GM12878 (cell line): ENCODE measurements at regions not wholly inside any gene's neighbourhood (a gene's known extent, or its start where the extent isn't known, plus 50 kb on each side); places are given as distances from the start of the nearest gene placed in this dataset.

Experiments used
- ATAC-seq: fragments of 200-7000 bp; cut with Tn5 transposase; 3 replicates; pipeline ENCODE4 v1.9.1; 2020; ENCODE audit warnings: mild to moderate bottlenecking, moderate library complexity
- BruUV-seq: library from RNA; stranded (reverse); fragments of 400-500 nt; replicated peaks from 2 replicates; lab custom pipeline; 2021; lab: Mats Ljungman, UMichigan
- CTCF ChIA-PET: fragments of 300-600 bp; sonication (Branson Sonifier 250); formaldehyde crosslinking; extraction: SDS; loops from one replicate; lab custom pipeline; 2021; ENCODE audit warnings: inconsistent platforms; lab: Yijun Ruan, JAX
- POLR2A ChIA-PET: fragments of 350-600 bp; formaldehyde crosslinking; extraction: SDS; loops from one replicate; lab custom pipeline; 2021; ENCODE audit warnings: inconsistent platforms; lab: Charles Lee
- RAD21 ChIA-PET: fragments of 300-600 bp; sonication (Branson Sonifier 250); formaldehyde crosslinking; loops from one replicate; lab custom pipeline; 2023; ENCODE audit warnings: antibody characterized with exemption; ENCODE audit not compliant: unreplicated experiment; lab: Charles Lee
- SMC1A ChIA-PET: fragments of 300-600 bp; sonication (Branson Sonifier 250); formaldehyde crosslinking; loops from one replicate; lab custom pipeline; 2023; ENCODE audit not compliant: unreplicated experiment, uncharacterized antibody; lab: Charles Lee
- DNase-seq: peaks from one replicate; pipeline ENCODE4 v3.0.0-alpha.2; 2011; ENCODE audit warnings: low read depth, low spot score
- FAIRE-seq: peaks from 3 replicates; lab custom pipeline; 2011; peaks lifted over from hg19 to GRCh38; lab: Jason Lieb, UNC
- H2AFZ ChIP-seq: 2 replicates; pipeline ENCODE4 v1.6.0; 2011; ENCODE audit warnings: low read depth, low read length, control low read depth; ENCODE audit not compliant: control insufficient read depth
- H3K27ac ChIP-seq: 2 replicates; pipeline ENCODE4 v1.5.1; 2011; ENCODE audit warnings: control low read depth; ENCODE audit not compliant: control insufficient read depth, insufficient read depth
- H3K27me3 ChIP-seq, 2 experiments: replicated peaks in 1 of 2; 2 replicates each; pipeline versions ENCODE4 v1.6.0 to v1.6.1; 2011; ENCODE audit warnings: low read length in 1 of 2; ENCODE audit not compliant: control insufficient read depth in 2 of 2, insufficient read depth in 2 of 2
- H3K36me3 ChIP-seq, 2 experiments: 2 replicates each; pipeline ENCODE4 v1.5.1; 2011; ENCODE audit warnings: low read length in 1 of 2; ENCODE audit not compliant: control insufficient read depth in 2 of 2, insufficient read depth in 2 of 2
- H3K4me1 ChIP-seq: 2 replicates; pipeline ENCODE4 v1.6.1; 2011; ENCODE audit warnings: mild to moderate bottlenecking, low read length, moderate library complexity, mixed read lengths; ENCODE audit not compliant: control insufficient read depth, insufficient read depth
- H3K4me2 ChIP-seq: 2 replicates; pipeline ENCODE4 v1.6.0; 2011; ENCODE audit warnings: control low read depth; ENCODE audit not compliant: control insufficient read depth, insufficient read depth
- H3K4me3 ChIP-seq: fragments of 200-600 bp; sonication (generic); 2 replicates; pipeline ENCODE4 v1.5.1; 2016
- H3K79me2 ChIP-seq: 2 replicates; pipeline ENCODE4 v1.6.0; 2011; ENCODE audit warnings: low read length; ENCODE audit not compliant: control insufficient read depth, insufficient read depth
- H3K9ac ChIP-seq: 2 replicates; pipeline ENCODE4 v1.8.0; 2011; ENCODE audit warnings: low read length, control low read depth, mixed read lengths; ENCODE audit not compliant: control insufficient read depth, insufficient read depth
- H3K9me3 ChIP-seq: replicated peaks from 3 replicates; pipeline ENCODE4 v1.5.1; 2011; ENCODE audit warnings: mild to moderate bottlenecking, low read length; ENCODE audit not compliant: control insufficient read depth, insufficient read depth
- H4K20me1 ChIP-seq: 2 replicates; pipeline ENCODE4 v1.6.0; 2011; ENCODE audit not compliant: control insufficient read depth, insufficient read depth
- CBX3 ChIP-seq: fragments of 200-600 bp; sonication (generic); IDR thresholded peaks from 2 replicates; pipeline ENCODE4 v1.6.1; 2016; ENCODE audit warnings: low read depth, borderline replicate concordance
- FOS ChIP-seq: IDR thresholded peaks from 3 replicates; pipeline ENCODE4 v1.6.1; 2011; ENCODE audit warnings: borderline replicate concordance; ENCODE audit not compliant: insufficient read length; ENCODE audit errors: extremely low read depth
- IKZF2 ChIP-seq, 2 experiments: fragments of 450-650 bp; IDR thresholded peaks; 2 replicates each; pipeline ENCODE4 v1.6.1; 2017; ENCODE audit warnings: mild to moderate bottlenecking in 2 of 2, moderate library complexity in 2 of 2
- NRF1 ChIP-seq: conservative IDR thresholded peaks from 2 replicates; pipeline ENCODE4 v1.6.1; 2011; ENCODE audit warnings: mild to moderate bottlenecking, low read depth, low read length, improper control_type of control experiment
- RFX5 ChIP-seq: IDR thresholded peaks from 2 replicates; pipeline ENCODE4 v1.6.1; 2011; ENCODE audit warnings: low read depth, low read length, improper control_type of control experiment
- SMARCA5 ChIP-seq: fragments of 450-650 bp; IDR thresholded peaks from 2 replicates; pipeline ENCODE4 v1.6.1; 2017; ENCODE audit warnings: mild to moderate bottlenecking
- SUZ12 ChIP-seq: fragments of 200-600 bp; sonication (generic); IDR thresholded peaks from one replicate; pipeline ENCODE4 v1.6.1; 2018; ENCODE audit warnings: antibody characterized with exemption, mild to moderate bottlenecking; ENCODE audit not compliant: unreplicated experiment
- WGBS: methylation state at CpG from one replicate; pipeline ENCODE4 v1.1.6; 2016; ENCODE audit warnings: low lambda C conversion rate; ENCODE audit not compliant: insufficient replicate concordance, insufficient coverage; ENCODE audit errors: missing lambda C conversion rate; 5-methylcytosine and 5-hydroxymethylcytosine counted together
- in situ Hi-C: fragments of 300-500 bp; cut with MboI; formaldehyde crosslinking; loops from 9 replicates; pipeline ENCODE4 v1.14.3; 2018; ENCODE audit warnings: mixed read lengths
- intact Hi-C: fragments of 100-400 bp; cut with micrococcal nuclease; formaldehyde crosslinking; loops from one replicate; pipeline ENCODE4 v1.14.2; 2022; ENCODE audit not compliant: unreplicated experiment
- TF ChIP-seq, protein P1 (sequence below): fragments of 450-650 bp; IDR thresholded peaks from 2 replicates; pipeline ENCODE4 v1.6.1; 2017; ENCODE audit warnings: mild to moderate bottlenecking, low read depth, inconsistent platforms; ENCODE audit not compliant: poor library complexity, severe bottlenecking
- TF ChIP-seq, protein P2 (sequence below): fragments of 450-650 bp; IDR thresholded peaks from 2 replicates; pipeline ENCODE4 v1.6.1; 2016; ENCODE audit warnings: mild to moderate bottlenecking, moderate library complexity, borderline replicate concordance

DNA sequence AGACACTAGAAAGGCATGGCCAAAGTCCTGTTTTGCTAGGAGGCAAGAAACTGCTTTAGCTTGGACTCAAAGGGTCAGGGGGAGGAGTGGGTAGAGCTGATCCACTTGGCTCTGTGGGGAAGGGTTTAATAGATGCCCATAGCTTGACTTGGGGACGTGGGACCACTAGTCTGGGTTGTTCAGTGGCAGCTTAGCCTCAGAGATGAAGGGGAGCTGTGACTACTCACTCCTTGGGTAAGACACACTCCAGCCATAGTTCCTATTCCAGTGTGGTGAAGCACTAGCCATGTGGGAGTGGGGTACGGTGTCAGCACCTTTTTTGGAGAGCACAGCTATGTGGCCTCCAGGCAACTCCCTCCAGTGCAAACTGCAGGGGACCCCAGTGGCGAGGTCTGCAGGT lies 257.3 kb downstream of the TMEM121 start:
- no peak overlapping the region for H3K9ac ChIP-seq
- H3K4me3 ChIP-seq: no peak overlapping the region
- no peak for DNase-seq
- no peaks in the 10 kb centered on the region for H3K36me3 ChIP-seq
- no peaks in the 10 kb centered on the region for H3K27me3 ChIP-seq
- no peak overlapping the region for H2AFZ ChIP-seq
- no CpG with 5 or more reads among the region's 3 CpGs for WGBS
- H3K79me2 ChIP-seq: no peaks in the 10 kb centered on the region
- no peak overlapping the region for H3K27ac ChIP-seq
- no peaks in the 10 kb centered on the region for H3K4me1 ChIP-seq
- RAD21 ChIA-PET: no interaction called here
- in situ Hi-C loops: no loop called here
- no TSS peak for BruUV-seq
- no peaks in the 10 kb centered on the region for H4K20me1 ChIP-seq
- TF ChIP-seq CBX3 (no peak), FOS (no peak), SUZ12 (no peak), NRF1 (no peak), SMARCA5 (no peak), IKZF2 (IDR thresholded peaks at IDR 0.05) (no peak), RFX5 (no peak)
- TF ChIP-seq, protein P1, sequence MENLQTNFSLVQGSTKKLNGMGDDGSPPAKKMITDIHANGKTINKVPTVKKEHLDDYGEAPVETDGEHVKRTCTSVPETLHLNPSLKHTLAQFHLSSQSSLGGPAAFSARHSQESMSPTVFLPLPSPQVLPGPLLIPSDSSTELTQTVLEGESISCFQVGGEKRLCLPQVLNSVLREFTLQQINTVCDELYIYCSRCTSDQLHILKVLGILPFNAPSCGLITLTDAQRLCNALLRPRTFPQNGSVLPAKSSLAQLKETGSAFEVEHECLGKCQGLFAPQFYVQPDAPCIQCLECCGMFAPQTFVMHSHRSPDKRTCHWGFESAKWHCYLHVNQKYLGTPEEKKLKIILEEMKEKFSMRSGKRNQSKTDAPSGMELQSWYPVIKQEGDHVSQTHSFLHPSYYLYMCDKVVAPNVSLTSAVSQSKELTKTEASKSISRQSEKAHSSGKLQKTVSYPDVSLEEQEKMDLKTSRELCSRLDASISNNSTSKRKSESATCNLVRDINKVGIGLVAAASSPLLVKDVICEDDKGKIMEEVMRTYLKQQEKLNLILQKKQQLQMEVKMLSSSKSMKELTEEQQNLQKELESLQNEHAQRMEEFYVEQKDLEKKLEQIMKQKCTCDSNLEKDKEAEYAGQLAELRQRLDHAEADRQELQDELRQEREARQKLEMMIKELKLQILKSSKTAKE: no peak
- TF ChIP-seq, protein P2, sequence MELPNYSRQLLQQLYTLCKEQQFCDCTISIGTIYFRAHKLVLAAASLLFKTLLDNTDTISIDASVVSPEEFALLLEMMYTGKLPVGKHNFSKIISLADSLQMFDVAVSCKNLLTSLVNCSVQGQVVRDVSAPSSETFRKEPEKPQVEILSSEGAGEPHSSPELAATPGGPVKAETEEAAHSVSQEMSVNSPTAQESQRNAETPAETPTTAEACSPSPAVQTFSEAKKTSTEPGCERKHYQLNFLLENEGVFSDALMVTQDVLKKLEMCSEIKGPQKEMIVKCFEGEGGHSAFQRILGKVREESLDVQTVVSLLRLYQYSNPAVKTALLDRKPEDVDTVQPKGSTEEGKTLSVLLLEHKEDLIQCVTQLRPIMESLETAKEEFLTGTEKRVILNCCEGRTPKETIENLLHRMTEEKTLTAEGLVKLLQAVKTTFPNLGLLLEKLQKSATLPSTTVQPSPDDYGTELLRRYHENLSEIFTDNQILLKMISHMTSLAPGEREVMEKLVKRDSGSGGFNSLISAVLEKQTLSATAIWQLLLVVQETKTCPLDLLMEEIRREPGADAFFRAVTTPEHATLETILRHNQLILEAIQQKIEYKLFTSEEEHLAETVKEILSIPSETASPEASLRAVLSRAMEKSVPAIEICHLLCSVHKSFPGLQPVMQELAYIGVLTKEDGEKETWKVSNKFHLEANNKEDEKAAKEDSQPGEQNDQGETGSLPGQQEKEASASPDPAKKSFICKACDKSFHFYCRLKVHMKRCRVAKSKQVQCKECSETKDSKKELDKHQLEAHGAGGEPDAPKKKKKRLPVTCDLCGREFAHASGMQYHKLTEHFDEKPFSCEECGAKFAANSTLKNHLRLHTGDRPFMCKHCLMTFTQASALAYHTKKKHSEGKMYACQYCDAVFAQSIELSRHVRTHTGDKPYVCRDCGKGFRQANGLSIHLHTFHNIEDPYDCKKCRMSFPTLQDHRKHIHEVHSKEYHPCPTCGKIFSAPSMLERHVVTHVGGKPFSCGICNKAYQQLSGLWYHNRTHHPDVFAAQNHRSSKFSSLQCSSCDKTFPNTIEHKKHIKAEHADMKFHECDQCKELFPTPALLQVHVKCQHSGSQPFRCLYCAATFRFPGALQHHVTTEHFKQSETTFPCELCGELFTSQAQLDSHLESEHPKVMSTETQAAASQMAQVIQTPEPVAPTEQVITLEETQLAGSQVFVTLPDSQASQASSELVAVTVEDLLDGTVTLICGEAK: no peak
- TF ChIP-seq, all 136 proteins: peak for 0
- SMC1A ChIA-PET: no interaction called here
- intact Hi-C loops: no loop called here
- no peak for ATAC-seq
- no peak for FAIRE-seq
- H3K9me3 ChIP-seq: no peaks in the 10 kb centered on the region; the same call in 1 of the 3 replicates
- CTCF ChIA-PET: interaction anchor here (0.9 to 1.5 kb wide), 2 partner anchors 501 to 633 kb away, joined by 3 to 5 read pairs; no protein-coding TSS in a partner anchor
- no peak overlapping the region for H3K4me2 ChIP-seq
- POLR2A ChIA-PET: no interaction called here
